HG02943 (cell line): ENCODE measurements at regions not wholly inside any gene's neighbourhood (a gene's known extent, or its start where the extent isn't known, plus 50 kb on each side); places are given as distances from the start of the nearest gene placed in this dataset.

Experiments used
- ATAC-seq: cut with Tn5 transposase; IDR thresholded peaks from one replicate; pipeline ENCODE4 v1.9.1; 2021; ENCODE audit warnings: mild to moderate bottlenecking, low read depth, moderate library complexity; ENCODE audit not compliant: unreplicated experiment

- ATAC-seq = no peak
Observed at GRCh38 chr18:43866696-43867095, 589.4 kb upstream of the SYT4 start.

DNA sequence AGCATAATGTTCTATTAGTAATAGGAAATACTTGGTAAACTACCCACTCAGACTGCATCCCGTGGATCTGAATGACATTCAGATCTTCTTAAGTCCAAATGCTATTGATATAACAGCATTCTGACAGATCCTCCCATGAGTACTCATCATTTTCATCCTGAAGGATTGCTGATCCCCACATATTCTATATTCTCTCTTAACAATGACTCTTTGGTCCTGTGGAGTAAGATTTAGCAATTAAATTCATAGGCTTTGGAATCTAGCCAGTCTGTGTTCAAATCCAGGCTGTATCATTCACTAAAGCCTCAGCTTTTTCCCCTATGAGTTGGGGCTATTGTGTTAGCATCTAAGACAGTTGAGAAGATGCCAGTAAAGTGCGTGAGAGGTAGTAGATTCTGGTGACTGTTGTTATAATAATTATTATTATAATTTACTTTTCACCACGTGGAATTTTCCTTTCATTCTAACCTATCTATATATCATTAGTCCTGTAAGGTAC, 591.3 kb upstream of the SYT4 start:
- ATAC-seq = no peak

DNA sequence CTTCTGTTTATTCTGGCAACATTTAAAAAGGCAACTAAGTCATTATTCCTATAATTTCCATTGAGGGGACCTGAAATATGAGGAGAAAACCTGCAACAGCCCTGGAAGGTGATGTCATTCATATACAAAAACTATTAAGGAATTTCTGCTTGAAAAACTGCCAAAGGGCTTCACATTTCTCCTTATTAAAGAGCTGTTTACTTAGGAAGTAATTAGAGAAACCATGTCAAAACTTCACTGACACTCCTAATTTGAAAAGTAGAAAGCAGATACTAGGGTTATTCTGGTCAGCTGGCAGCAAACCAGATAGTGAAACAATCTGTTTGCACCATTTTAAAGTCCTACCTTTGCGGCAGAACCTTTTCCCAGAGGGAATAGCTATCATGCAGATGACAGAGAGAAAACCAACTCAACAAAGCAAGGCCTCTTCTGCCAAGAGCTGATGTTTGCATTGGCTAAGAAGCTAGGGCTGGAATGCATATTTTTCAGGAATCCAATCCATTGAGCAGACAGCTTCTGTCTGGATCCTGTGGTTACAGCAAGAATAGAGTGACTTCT, 592.2 kb upstream of the SYT4 start:
- no peak for ATAC-seq

DNA sequence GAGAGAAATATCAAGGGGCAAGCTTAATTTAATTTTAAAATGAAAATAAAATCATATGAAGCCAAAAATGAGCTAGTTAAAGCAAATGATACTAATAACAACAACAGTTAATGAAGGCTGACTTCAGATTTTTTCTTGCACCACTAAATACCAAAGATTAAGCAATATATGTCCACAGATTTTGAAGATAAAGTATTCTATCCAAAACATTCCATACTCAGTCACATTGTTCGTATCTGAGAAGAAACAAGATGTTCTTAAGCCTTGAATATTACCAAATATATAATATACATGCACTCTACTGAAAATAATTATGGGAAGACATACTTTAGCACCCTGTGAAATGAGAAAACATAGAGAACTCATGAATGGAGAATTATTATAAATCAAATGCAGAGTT, 593.3 kb upstream of the SYT4 start:
- ATAC-seq = no peak

DNA sequence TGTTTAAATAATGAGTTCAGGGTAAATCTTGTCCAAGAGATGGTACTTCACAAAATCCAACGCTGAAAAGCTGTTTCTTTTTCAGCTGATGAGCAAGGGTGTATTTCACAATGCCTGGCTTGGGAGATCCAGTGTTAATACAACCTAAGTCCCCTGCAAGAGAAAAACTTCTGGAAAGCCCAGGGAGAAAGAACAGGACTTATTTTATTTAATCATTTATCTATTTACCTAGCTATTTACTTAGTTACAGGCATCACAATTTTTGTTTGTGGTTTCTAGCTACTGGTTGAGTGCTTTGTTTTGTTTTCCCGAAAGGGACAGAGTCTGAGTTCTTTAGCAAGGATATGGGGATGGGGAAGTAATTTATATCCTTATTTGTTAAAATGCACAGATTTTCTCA, 598.2 kb upstream of the SYT4 start:
- no peak for ATAC-seq

- no peak for ATAC-seq
Observed at GRCh38 chr18:43876286-43876685, 599.0 kb upstream of the SYT4 start.

DNA sequence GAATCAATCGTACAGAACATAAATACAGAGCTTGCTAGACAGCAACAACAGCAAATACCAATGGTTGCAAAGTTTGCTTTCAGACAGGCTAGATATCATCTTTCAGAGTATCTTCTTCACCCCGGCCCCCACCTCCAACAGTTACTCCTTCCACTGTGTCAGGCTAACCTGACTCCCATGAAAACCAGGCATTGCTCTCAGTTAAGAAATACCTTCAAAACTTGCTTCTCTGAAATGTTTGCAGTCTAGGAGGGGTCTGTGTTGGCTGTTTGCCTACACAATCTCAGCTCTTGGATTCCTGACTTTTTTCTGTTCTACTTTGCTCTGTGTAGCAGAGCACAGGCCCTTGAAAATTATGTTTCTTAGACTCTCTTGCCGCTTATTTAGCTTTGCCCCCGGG, 599.5 kb upstream of the SYT4 start:
- no peak for ATAC-seq

- ATAC-seq = no peak
Observed at GRCh38 chr18:43877616-43878321, 600.5 kb upstream of the SYT4 start.

- ATAC-seq = no peak
Observed at GRCh38 chr18:43879415-43879814, 602.1 kb upstream of the SYT4 start.

- ATAC-seq = no peak
Observed at GRCh38 chr18:43882358-43883055, 605.2 kb upstream of the SYT4 start.

GRCh38 chr18:43883886-43884285, 606.6 kb upstream of the SYT4 start:
- no peak for ATAC-seq

DNA sequence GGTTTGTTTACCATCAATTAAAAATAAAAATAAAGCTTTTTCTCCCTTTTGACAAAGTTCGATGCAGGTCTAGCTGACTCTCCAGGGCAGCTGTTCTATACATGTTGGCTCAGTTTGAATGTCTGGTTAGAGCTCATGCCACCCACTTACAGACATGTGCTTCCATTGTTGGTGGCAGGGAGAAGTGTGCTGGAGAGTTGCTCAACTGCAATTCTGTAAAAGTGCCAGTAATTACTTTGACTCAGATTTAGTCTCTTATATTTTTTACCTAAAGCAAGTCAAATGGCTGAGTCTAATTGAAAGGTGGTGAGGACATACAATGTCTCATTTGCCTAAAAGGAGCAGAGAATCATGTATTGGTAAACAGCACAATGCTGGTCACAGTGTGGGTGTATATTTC, 609.1 kb upstream of the SYT4 start:
- no peak for ATAC-seq

GRCh38 chr18:43887491-43887890, 610.2 kb upstream of the SYT4 start:
- no peak for ATAC-seq

DNA sequence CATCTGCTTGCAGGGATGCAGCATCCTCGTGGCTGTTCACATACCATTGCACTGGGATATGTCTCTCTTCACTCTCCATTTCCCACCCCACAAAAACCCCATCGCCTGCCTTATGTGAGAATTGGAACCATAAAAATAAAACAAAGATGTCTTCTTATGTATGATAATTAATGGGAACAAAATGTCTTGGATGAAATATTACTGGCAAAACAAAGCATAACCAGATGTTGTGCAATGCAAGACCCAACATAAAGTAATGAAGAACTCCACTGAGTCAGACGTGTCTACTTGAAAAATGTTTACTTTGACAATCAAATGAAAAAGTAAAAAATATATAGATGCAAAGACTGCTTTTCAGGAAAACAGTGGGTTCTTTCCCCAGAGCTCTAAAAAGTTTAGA, 611.3 kb upstream of the SYT4 start:
- ATAC-seq = no peak

GRCh38 chr18:43893001-43893637, 615.8 kb upstream of the SYT4 start:
- ATAC-seq = no peak

- ATAC-seq = no peak
Observed at GRCh38 chr18:43904209-43904837, 627.0 kb upstream of the SYT4 start.

GRCh38 chr18:43914018-43914417, 636.7 kb upstream of the SYT4 start:
- ATAC-seq = no peak

DNA sequence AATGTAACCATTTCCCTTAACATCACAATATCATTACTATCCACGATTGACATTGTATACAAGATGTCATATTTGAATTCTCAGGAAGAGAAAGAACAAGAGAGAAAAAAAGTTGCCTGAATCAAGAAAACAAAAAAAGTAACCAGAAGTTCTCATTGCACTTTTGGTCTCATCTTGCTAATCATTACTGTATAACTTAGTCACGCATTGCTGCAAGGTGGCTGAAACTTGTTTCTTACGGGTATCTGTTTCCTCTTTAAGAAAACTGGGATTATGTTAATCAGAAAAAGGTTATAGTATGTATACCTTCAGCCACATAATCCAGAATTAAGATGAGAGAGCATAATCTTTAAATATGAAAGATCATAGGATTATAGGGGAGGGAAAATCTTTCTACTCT, 639.7 kb upstream of the SYT4 start:
- no peak for ATAC-seq

DNA sequence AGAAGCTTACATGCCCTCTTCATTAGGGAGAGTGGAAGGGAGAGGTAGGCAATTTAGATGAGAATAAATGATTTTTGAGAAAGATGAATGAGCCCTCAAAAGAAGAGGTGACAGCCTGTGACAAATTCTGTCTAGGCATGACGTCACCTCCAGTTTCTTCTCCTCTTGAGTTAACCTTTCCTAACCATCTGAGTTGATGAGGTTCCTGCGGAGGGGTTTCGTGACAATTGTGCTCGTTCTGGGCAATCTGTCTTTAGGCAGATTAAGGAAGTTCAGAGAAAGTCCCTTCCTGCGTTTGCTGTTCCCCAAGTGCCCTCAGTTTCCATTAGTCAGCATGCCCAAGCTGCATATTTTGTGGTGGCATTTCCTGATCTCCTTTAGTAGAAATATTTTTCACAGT, 640.2 kb upstream of the SYT4 start:
- no peak for ATAC-seq

DNA sequence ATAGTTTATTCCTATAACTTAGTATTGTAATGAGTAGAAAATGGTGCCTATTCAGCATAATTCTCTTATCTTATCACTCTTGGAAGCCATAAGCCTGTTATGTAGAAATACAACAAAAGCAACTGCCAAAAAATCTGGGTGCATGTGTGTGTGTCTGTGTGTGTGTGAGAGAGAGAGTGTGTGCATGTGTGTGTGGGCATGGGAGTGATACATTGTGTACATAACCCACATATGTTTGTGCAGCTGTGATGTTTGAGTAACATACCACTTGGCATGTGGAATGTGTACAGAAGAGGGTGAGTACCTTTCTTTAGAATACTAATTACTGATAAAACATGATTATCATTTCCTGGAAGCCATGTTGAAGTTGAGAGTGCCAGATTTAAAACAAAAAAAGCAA, 642.3 kb upstream of the SYT4 start:
- no peak for ATAC-seq

DNA sequence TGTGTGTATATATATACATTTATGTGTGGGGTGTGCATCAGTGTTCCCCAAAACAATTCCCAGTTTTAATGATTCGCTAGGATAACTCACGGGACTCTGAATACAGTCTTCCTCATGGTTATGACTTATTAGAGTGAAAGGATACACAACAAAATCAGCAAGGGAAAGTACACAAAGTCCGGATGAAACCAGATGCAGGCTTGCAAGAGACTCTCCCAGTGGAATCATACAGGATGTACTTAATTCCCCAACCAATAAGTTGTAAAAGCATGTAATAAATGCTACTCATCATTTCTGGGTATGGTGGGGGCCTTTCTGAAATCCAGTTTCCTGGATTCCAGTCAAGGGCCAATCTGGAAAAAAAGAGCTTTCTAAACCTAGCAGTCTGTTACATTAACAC, 654.1 kb upstream of the SYT4 start:
- ATAC-seq = no peak
